A673 (cell line): ENCODE measurements at regions not wholly inside any gene's neighbourhood (a gene's known extent, or its start where the extent isn't known, plus 50 kb on each side); places are given as distances from the start of the nearest gene placed in this dataset.

Source experiments
- BruUV-seq: library from RNA; stranded (reverse); fragments of 400-500 nt; replicated peaks from 2 replicates; lab custom pipeline; 2021; lab: Mats Ljungman, UMichigan
- CTCF ChIA-PET: fragments of 300-600 bp; sonication (Branson Sonifier 250); formaldehyde crosslinking; loops from one replicate; lab custom pipeline; 2022; ENCODE audit warnings: antibody characterized with exemption; lab: Charles Lee
- POLR2A ChIA-PET: fragments of 300-600 bp; sonication (Branson Sonifier 250); formaldehyde crosslinking; loops from one replicate; lab custom pipeline; 2022; ENCODE audit warnings: antibody characterized with exemption; ENCODE audit not compliant: low non-redundant PET; lab: Charles Lee
- DNase-seq: peaks from one replicate; pipeline ENCODE4 v3.0.0-alpha.2; 2015; ENCODE audit warnings: low spot score
- H3K27ac ChIP-seq: fragments of 200-600 bp; sonication (generic); 2 replicates; pipeline ENCODE4 v1.5.1; 2016; ENCODE audit warnings: mixed run types, low read depth, mild to moderate bottlenecking, mixed read lengths, antibody characterized with exemption, low read length; ENCODE audit not compliant: poor library complexity, severe bottlenecking
- H3K27me3 ChIP-seq: fragments of 200-600 bp; sonication (generic); replicated peaks from 2 replicates; pipeline ENCODE4 v1.6.1; 2017; ENCODE audit warnings: mixed run types, low read depth, mild to moderate bottlenecking, mixed read lengths, antibody characterized with exemption, low read length; ENCODE audit not compliant: insufficient read depth, poor library complexity
- H3K36me3 ChIP-seq: fragments of 200-600 bp; sonication (generic); 2 replicates; pipeline ENCODE4 v1.6.1; 2016; ENCODE audit warnings: mixed run types, mild to moderate bottlenecking, mixed read lengths, antibody characterized with exemption, low read length; ENCODE audit not compliant: insufficient read depth, poor library complexity, severe bottlenecking
- H3K4me1 ChIP-seq: fragments of 200-600 bp; sonication (generic); 2 replicates; pipeline ENCODE4 v1.6.1; 2017; ENCODE audit warnings: mixed run types, mild to moderate bottlenecking, mixed read lengths, antibody characterized with exemption, low read length; ENCODE audit not compliant: insufficient read depth, poor library complexity, severe bottlenecking
- H3K4me3 ChIP-seq: fragments of 200-600 bp; sonication (generic); 2 replicates; pipeline ENCODE4 v1.5.1; 2016; ENCODE audit warnings: low read depth, mixed run types, mild to moderate bottlenecking, mixed read lengths, low read length; ENCODE audit not compliant: poor library complexity, severe bottlenecking
- H3K9me3 ChIP-seq: fragments of 200-600 bp; sonication (generic); 2 replicates; pipeline ENCODE4 v1.6.1; 2016; ENCODE audit warnings: mixed run types, low read depth, mild to moderate bottlenecking, mixed read lengths, antibody characterized with exemption, low read length; ENCODE audit not compliant: poor library complexity, severe bottlenecking
- CTCF ChIP-seq: fragments of 300-800, 200-600 bp; sonication (generic); conservative IDR thresholded peaks from 2 replicates; pipeline ENCODE4 v1.5.1; 2017; ENCODE audit warnings: low read depth, mild to moderate bottlenecking, antibody characterized with exemption, low read length, moderate library complexity, mixed read lengths
- EZH2 ChIP-seq: fragments of 200-600 bp; sonication (generic); IDR thresholded peaks from 2 replicates; pipeline ENCODE4 v1.6.1; 2017; ENCODE audit warnings: borderline replicate concordance, low read depth, mild to moderate bottlenecking, mixed read lengths, antibody characterized with exemption, low read length; ENCODE audit not compliant: poor library complexity, severe bottlenecking
- intact Hi-C: fragments of 100-400 bp; cut with micrococcal nuclease; formaldehyde crosslinking; loops from one replicate; pipeline ENCODE4 v1.10.0; 2022; ENCODE audit not compliant: unreplicated experiment

GRCh38 chr5:166302166-166302565 lies 1989.3 kb upstream of the WWC1 start:
- H3K4me3 ChIP-seq, result no peak overlapping the region
- H3K27ac ChIP-seq, result no peak overlapping the region
- no peak for TF ChIP-seq EZH2
- no peak for TF ChIP-seq CTCF
- no peak for DNase-seq
- no peaks in the 10 kb centered on the region for H3K36me3 ChIP-seq
- BruUV-seq, result no TSS peak
- CTCF ChIA-PET, result no interaction called here
- H3K9me3 ChIP-seq, result no peaks in the 10 kb centered on the region
- intact Hi-C loops, result no loop called here
- no peaks in the 10 kb centered on the region for H3K4me1 ChIP-seq
- POLR2A ChIA-PET, result no interaction called here
- H3K27me3 ChIP-seq, result no peaks in the 10 kb centered on the region

GRCh38 chr5:166317425-166317824 lies 1974.0 kb upstream of the WWC1 start:
- Histone ChIP-seq H3K4me3 (no peak overlapping the region), H3K9me3 (no peaks in the 10 kb centered on the region), H3K4me1 (no peaks in the 10 kb centered on the region), H3K36me3 (no peaks in the 10 kb centered on the region), H3K27ac (no peak overlapping the region), H3K27me3 (peaks cover 5% of the 10 kb centered on the region)
- POLR2A ChIA-PET, result no interaction called here
- intact Hi-C loops, result no loop called here
- CTCF ChIA-PET, result no interaction called here
- no TSS peak for BruUV-seq
- TF ChIP-seq CTCF (no peak), EZH2 (no peak)
- DNase-seq, result no peak

GRCh38 chr5:166320920-166321480 lies 1970.4 kb upstream of the WWC1 start:
- no TSS peak for BruUV-seq
- Histone ChIP-seq H3K9me3 (no peaks in the 10 kb centered on the region), H3K4me3 (no peak overlapping the region), H3K36me3 (no peaks in the 10 kb centered on the region), H3K27me3 (peaks cover 5% of the 10 kb centered on the region), H3K27ac (no peak overlapping the region), H3K4me1 (no peaks in the 10 kb centered on the region)
- intact Hi-C loops, result no loop called here
- ChIA-PET CTCF (no interaction called here), POLR2A (no interaction called here)
- TF ChIP-seq CTCF (no peak), EZH2 (no peak)
- no peak for DNase-seq
